Liver (tissue), 8 donors: ENCODE measurements at regions not wholly inside any gene's neighbourhood (a gene's known extent, or its start where the extent isn't known, plus 50 kb on each side); places are given as distances from the start of the nearest gene placed in this dataset.

Experiments used
- DNase-seq: peaks from one replicate; pipeline ENCODE4 v3.0.0-alpha.2; 2017; ENCODE audit warnings: low spot score
- H3K27ac ChIP-seq, 2 donors: one replicate each; pipeline ENCODE4 v1.7.0; 2013; ENCODE audit warnings: inconsistent platforms in 2 of 2, low read length in 2 of 2, control low read depth in 1 of 2, low read depth in 1 of 2, mild to moderate bottlenecking in 1 of 2
- H3K27me3 ChIP-seq, 4 donors: one replicate each; pipeline versions ENCODE4 v1.6.1 to v1.7.0; 2013; ENCODE audit warnings: low read length in 3 of 4, inconsistent platforms in 1 of 4, mild to moderate bottlenecking in 1 of 4, moderate library complexity in 1 of 4; ENCODE audit not compliant: control insufficient read depth in 4 of 4, insufficient read depth in 4 of 4
- H3K36me3 ChIP-seq, 4 donors: one replicate each; pipeline versions ENCODE4 v1.6.1 to v1.7.0; 2013; ENCODE audit warnings: low read length in 3 of 4, mild to moderate bottlenecking in 3 of 4, low read depth in 1 of 4, moderate library complexity in 1 of 4; ENCODE audit not compliant: control insufficient read depth in 4 of 4, insufficient read depth in 3 of 4
- H3K4me1 ChIP-seq, 4 donors: one replicate each; pipeline versions ENCODE4 v1.6.1 to v1.7.0; 2013; ENCODE audit warnings: low read length in 3 of 4, mild to moderate bottlenecking in 3 of 4, moderate library complexity in 1 of 4; ENCODE audit not compliant: control insufficient read depth in 4 of 4, insufficient read depth in 4 of 4
- H3K4me3 ChIP-seq, 3 donors: one replicate each; pipeline versions ENCODE4 v1.6.1 to v1.7.0; 2013; ENCODE audit warnings: low read length in 3 of 3, control low read depth in 1 of 3, low read depth in 1 of 3, mild to moderate bottlenecking in 1 of 3
- H3K9ac ChIP-seq, 2 donors: one replicate each; pipeline ENCODE4 v1.7.0; 2013; ENCODE audit warnings: low read length in 2 of 2, mild to moderate bottlenecking in 2 of 2, moderate library complexity in 2 of 2, control low read depth in 1 of 2, low read depth in 1 of 2
- H3K9me3 ChIP-seq, 4 donors: one replicate each; pipeline versions ENCODE4 v1.6.1 to v1.7.0; 2013; ENCODE audit warnings: low read length in 3 of 4; ENCODE audit not compliant: control insufficient read depth in 4 of 4
- EGR1 ChIP-seq, 2 donors: IDR thresholded peaks; 2 replicates each; pipeline ENCODE4 v1.6.1; 2016 to 2018; ENCODE audit warnings: antibody characterized with exemption in 2 of 2, low read depth in 2 of 2
- FOXA1 ChIP-seq: IDR thresholded peaks from 2 replicates; pipeline ENCODE4 v1.6.1; 2016; ENCODE audit warnings: antibody characterized with exemption
- FOXA2 ChIP-seq: IDR thresholded peaks from 2 replicates; pipeline ENCODE4 v1.6.1; 2016; ENCODE audit warnings: antibody characterized with exemption
- GABPA ChIP-seq, 2 donors: IDR thresholded peaks in 1 of 2; conservative IDR thresholded peaks in 1 of 2; 2 replicates each; pipeline ENCODE4 v1.6.1; 2016; ENCODE audit warnings: antibody characterized with exemption in 2 of 2, mild to moderate bottlenecking in 1 of 2, moderate library complexity in 1 of 2
- HNF4A ChIP-seq, 2 donors: conservative IDR thresholded peaks; 2 replicates each; pipeline ENCODE4 v1.6.1; 2016; ENCODE audit warnings: antibody characterized with exemption in 2 of 2, mild to moderate bottlenecking in 2 of 2
- HNF4G ChIP-seq: IDR thresholded peaks from 2 replicates; pipeline ENCODE4 v1.6.1; 2016; ENCODE audit warnings: antibody characterized with exemption
- JUND ChIP-seq, 2 donors: IDR thresholded peaks; 2 replicates each; pipeline ENCODE4 v1.6.1; 2016; ENCODE audit warnings: antibody characterized with exemption in 2 of 2
- NR2F2 ChIP-seq: IDR thresholded peaks from 2 replicates; pipeline ENCODE4 v1.6.1; 2016; ENCODE audit warnings: antibody characterized with exemption
- RAD21 ChIP-seq, 2 donors: IDR thresholded peaks; 2 replicates each; pipeline ENCODE4 v1.6.1; 2016; ENCODE audit warnings: antibody characterized with exemption in 2 of 2, mild to moderate bottlenecking in 2 of 2
- RXRA ChIP-seq, 2 donors: IDR thresholded peaks; 2 replicates each; pipeline ENCODE4 v1.6.1; 2017 to 2018; ENCODE audit warnings: antibody characterized with exemption in 2 of 2, mild to moderate bottlenecking in 1 of 2
- SP1 ChIP-seq: IDR thresholded peaks from 2 replicates; pipeline ENCODE4 v1.6.1; 2018; ENCODE audit warnings: antibody characterized with exemption, mild to moderate bottlenecking
- TAF1 ChIP-seq: conservative IDR thresholded peaks from 2 replicates; pipeline ENCODE4 v1.6.1; 2016; ENCODE audit warnings: antibody characterized with exemption, mild to moderate bottlenecking
- YY1 ChIP-seq: IDR thresholded peaks from 2 replicates; pipeline ENCODE4 v1.6.1; 2016; ENCODE audit warnings: antibody characterized with exemption, mild to moderate bottlenecking
- WGBS: extraction: QIAGEN DNeasy Blood & Tissue Kit; methylation state at CpG from one replicate; pipeline ENCODE4 v1.1.7; 2013; 5-methylcytosine and 5-hydroxymethylcytosine counted together
- TF ChIP-seq, protein P1 (sequence below): IDR thresholded peaks from 2 replicates; pipeline ENCODE4 v1.6.1; 2016; ENCODE audit warnings: antibody characterized with exemption
- TF ChIP-seq, protein P2 (sequence below): IDR thresholded peaks from 2 replicates; pipeline ENCODE4 v1.6.1; 2016; ENCODE audit warnings: antibody characterized with exemption, mild to moderate bottlenecking
- TF ChIP-seq, protein P3 (sequence below): fragments of 150-350 bp; IDR thresholded peaks from 2 replicates; pipeline ENCODE4 v1.5.1; 2017; ENCODE audit warnings: improper control_type of control experiment, low read depth, low read length; ENCODE audit not compliant: missing input control
- TF ChIP-seq, protein P4 (sequence below): IDR thresholded peaks from 2 replicates; pipeline ENCODE4 v1.6.1; 2016; ENCODE audit warnings: antibody characterized with exemption
- TF ChIP-seq, protein P5 (sequence below): IDR thresholded peaks from 2 replicates; pipeline ENCODE4 v1.6.1; 2016; ENCODE audit warnings: antibody characterized with exemption
- donor health status: healthy.
- donor health status: healthy.
- donor health status: healthy.
- donor health status: healthy.
- donor health status: healthy.

DNA sequence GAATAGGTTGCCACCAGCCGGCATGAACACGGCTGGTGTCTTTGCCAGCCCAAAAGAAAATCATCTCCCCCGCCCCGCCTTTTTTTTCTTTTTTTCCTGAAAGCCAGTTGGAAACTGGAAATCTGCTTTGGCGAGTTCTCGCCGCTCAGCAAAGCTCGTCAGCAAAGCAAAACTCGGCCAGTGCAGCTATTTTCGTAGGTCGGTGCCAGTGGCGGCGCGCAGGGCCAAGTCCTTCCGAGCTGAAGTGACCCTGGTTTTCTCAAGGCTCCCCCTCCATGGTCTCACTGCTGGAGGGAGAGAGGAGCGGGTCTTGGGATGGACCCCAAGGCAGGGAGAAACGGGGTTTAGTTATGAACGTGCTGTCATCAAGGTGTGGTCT lies 248.4 kb upstream of the RTL1 start (continued):
- TF ChIP-seq, protein P1, sequence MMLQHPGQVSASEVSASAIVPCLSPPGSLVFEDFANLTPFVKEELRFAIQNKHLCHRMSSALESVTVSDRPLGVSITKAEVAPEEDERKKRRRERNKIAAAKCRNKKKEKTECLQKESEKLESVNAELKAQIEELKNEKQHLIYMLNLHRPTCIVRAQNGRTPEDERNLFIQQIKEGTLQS, result no peak
- TF ChIP-seq TAF1, result no peak

DNA sequence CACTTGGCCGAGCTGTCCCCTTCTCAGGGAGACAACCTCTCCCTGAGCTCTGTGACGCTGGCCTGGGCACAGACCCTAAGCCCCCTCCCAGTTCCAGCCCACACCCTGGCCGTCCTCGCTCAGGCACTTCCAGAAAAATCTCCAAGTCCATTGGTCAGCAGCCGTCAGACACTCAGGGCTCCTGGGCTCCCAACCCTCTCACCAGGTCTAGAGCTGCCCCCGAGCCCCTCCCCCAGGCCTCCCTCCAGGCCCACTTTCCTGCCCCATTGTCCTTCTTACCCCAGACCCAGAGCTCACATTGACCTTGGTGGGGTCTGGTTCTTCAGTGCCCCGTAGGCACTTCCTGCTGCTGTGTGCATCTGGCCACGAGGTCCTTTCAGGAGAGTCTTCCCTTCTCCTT lies 249.3 kb upstream of the RTL1 start:
- TF ChIP-seq FOXA1, result no peak
- no peak for DNase-seq
- Histone ChIP-seq H3K9me3 (peaks cover 0 to 2% (median 0%) of the 10 kb centered on the region in 4 donors), H3K36me3 (no peaks in the 10 kb centered on the region), H3K4me1 (no peaks in the 10 kb centered on the region), H3K27me3 (peaks cover 0 to 3% (median under 1%) of the 10 kb centered on the region in 4 donors), H3K4me3 (no peak overlapping the region), H3K27ac (no peak overlapping the region), H3K9ac (no peak overlapping the region)
- 81% methylated on average over 8 of the region's 8 CpGs for WGBS

DNA sequence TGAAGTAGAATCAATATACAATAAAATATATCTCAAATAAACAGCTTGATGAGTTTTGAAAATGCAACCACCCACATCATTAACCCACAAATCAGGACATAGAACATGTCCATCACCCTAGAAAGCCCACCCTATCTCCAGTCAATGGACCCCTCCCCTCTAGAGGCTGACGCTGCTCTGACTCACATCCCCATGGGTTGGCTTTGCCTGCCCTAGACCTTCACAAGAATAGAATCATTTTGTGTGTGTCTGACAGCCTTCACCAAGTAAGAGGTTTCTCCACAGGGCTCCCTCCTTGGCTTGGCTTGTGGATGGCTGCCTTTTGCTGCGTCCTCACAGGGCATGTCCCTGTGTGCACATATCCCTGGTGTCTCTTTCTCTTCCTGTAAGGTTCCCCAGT lies 250.2 kb upstream of the RTL1 start:
- WGBS, result 83% methylated on average over 2 of the region's 2 CpGs
- H3K9ac ChIP-seq, result no peak overlapping the region
- TF ChIP-seq FOXA2 (no peak), JUND (IDR thresholded peaks at IDR 0.05) (no peak), NR2F2 (no peak), RXRA (IDR thresholded peaks at IDR 0.05) (no peak), YY1 (no peak), EGR1 (IDR thresholded peaks at IDR 0.05; ENCODE audit: low read depth in 2 of 2) (no peak), RAD21 (IDR thresholded peaks at IDR 0.05) (no peak), HNF4G (no peak), TAF1 (no peak), SP1 (no peak), GABPA (IDR thresholded peaks at IDR 0.05 in 1 of 2, conservative IDR thresholded peaks at IDR 0.05 in 1 of 2) (no peak), HNF4A (conservative IDR thresholded peaks at IDR 0.05) (no peak), FOXA1 (no peak)
- TF ChIP-seq, protein P1, result no peak
- TF ChIP-seq, protein P2, sequence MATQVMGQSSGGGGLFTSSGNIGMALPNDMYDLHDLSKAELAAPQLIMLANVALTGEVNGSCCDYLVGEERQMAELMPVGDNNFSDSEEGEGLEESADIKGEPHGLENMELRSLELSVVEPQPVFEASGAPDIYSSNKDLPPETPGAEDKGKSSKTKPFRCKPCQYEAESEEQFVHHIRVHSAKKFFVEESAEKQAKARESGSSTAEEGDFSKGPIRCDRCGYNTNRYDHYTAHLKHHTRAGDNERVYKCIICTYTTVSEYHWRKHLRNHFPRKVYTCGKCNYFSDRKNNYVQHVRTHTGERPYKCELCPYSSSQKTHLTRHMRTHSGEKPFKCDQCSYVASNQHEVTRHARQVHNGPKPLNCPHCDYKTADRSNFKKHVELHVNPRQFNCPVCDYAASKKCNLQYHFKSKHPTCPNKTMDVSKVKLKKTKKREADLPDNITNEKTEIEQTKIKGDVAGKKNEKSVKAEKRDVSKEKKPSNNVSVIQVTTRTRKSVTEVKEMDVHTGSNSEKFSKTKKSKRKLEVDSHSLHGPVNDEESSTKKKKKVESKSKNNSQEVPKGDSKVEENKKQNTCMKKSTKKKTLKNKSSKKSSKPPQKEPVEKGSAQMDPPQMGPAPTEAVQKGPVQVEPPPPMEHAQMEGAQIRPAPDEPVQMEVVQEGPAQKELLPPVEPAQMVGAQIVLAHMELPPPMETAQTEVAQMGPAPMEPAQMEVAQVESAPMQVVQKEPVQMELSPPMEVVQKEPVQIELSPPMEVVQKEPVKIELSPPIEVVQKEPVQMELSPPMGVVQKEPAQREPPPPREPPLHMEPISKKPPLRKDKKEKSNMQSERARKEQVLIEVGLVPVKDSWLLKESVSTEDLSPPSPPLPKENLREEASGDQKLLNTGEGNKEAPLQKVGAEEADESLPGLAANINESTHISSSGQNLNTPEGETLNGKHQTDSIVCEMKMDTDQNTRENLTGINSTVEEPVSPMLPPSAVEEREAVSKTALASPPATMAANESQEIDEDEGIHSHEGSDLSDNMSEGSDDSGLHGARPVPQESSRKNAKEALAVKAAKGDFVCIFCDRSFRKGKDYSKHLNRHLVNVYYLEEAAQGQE, result no peak
- TF ChIP-seq, protein P3, sequence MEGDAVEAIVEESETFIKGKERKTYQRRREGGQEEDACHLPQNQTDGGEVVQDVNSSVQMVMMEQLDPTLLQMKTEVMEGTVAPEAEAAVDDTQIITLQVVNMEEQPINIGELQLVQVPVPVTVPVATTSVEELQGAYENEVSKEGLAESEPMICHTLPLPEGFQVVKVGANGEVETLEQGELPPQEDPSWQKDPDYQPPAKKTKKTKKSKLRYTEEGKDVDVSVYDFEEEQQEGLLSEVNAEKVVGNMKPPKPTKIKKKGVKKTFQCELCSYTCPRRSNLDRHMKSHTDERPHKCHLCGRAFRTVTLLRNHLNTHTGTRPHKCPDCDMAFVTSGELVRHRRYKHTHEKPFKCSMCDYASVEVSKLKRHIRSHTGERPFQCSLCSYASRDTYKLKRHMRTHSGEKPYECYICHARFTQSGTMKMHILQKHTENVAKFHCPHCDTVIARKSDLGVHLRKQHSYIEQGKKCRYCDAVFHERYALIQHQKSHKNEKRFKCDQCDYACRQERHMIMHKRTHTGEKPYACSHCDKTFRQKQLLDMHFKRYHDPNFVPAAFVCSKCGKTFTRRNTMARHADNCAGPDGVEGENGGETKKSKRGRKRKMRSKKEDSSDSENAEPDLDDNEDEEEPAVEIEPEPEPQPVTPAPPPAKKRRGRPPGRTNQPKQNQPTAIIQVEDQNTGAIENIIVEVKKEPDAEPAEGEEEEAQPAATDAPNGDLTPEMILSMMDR, result no peak
- TF ChIP-seq, protein P4, sequence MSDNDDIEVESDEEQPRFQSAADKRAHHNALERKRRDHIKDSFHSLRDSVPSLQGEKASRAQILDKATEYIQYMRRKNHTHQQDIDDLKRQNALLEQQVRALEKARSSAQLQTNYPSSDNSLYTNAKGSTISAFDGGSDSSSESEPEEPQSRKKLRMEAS, result no peak
- TF ChIP-seq, protein P5, sequence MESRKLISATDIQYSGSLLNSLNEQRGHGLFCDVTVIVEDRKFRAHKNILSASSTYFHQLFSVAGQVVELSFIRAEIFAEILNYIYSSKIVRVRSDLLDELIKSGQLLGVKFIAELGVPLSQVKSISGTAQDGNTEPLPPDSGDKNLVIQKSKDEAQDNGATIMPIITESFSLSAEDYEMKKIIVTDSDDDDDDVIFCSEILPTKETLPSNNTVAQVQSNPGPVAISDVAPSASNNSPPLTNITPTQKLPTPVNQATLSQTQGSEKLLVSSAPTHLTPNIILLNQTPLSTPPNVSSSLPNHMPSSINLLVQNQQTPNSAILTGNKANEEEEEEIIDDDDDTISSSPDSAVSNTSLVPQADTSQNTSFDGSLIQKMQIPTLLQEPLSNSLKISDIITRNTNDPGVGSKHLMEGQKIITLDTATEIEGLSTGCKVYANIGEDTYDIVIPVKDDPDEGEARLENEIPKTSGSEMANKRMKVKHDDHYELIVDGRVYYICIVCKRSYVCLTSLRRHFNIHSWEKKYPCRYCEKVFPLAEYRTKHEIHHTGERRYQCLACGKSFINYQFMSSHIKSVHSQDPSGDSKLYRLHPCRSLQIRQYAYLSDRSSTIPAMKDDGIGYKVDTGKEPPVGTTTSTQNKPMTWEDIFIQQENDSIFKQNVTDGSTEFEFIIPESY, result no peak

More for the DNA sequence above, 250.2 kb upstream of the RTL1 start:
- no peaks in the 10 kb centered on the region for H3K36me3 ChIP-seq
- no peaks in the 10 kb centered on the region for H3K4me1 ChIP-seq
- H3K4me3 ChIP-seq, result no peak overlapping the region
- H3K27me3 ChIP-seq, result peaks cover 0 to 3% (median under 1%) of the 10 kb centered on the region in 4 donors
- no peak for DNase-seq
- H3K9me3 ChIP-seq, result no peaks in the 10 kb centered on the region
- no peak overlapping the region for H3K27ac ChIP-seq
